ENCODE measurements at regions not wholly inside any gene's neighbourhood (a gene's known extent, or its start where the extent isn't known, plus 50 kb on each side); places are given as distances from the start of the nearest gene placed in this dataset.

DNA sequence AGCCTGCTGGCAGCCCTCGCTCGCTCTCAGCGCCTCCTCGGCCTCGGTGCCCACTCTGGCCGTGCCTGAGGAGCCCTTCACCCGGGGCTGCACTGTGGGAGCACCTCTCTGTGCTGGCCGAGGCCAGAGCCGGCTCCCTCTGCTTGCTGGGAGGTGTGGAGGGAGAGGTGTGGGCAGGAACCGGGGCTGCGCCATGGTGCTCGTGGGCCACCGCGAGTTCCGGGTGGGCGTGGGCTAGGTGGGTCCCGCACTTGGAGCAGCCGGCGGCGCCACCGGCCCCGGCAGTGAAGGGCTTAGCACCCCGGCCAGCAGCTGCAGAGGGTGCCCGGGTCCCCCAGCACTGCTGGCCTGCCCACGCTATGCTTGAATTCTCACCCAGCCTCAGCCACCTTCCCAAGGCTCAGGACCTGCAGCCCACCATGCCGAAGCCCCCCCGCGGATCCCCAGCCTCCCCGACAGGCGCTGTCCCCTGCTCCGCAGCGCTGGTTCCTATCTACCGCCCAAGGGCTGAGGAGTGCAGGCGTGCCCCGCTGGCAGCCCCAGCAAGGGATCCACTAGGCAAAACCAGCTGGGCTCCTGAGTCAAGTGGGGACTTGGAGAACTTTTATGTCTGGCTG, 863.3 kb downstream of the IGSF11 start:
- TF ChIP-seq POLR2A (IDR thresholded peaks at IDR 0.05; ENCODE audit: extremely low read depth, insufficient read length): no peak
- TF ChIP-seq, protein P1, sequence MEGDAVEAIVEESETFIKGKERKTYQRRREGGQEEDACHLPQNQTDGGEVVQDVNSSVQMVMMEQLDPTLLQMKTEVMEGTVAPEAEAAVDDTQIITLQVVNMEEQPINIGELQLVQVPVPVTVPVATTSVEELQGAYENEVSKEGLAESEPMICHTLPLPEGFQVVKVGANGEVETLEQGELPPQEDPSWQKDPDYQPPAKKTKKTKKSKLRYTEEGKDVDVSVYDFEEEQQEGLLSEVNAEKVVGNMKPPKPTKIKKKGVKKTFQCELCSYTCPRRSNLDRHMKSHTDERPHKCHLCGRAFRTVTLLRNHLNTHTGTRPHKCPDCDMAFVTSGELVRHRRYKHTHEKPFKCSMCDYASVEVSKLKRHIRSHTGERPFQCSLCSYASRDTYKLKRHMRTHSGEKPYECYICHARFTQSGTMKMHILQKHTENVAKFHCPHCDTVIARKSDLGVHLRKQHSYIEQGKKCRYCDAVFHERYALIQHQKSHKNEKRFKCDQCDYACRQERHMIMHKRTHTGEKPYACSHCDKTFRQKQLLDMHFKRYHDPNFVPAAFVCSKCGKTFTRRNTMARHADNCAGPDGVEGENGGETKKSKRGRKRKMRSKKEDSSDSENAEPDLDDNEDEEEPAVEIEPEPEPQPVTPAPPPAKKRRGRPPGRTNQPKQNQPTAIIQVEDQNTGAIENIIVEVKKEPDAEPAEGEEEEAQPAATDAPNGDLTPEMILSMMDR (IDR thresholded peaks at IDR 0.05; ENCODE audit: low read depth, low read length): no peak
